ENCODE measurements at regions not wholly inside any gene's neighbourhood (a gene's known extent, or its start where the extent isn't known, plus 50 kb on each side); places are given as distances from the start of the nearest gene placed in this dataset.
"Not testable (repeated sequence)": the region's sequence is repeated elsewhere in the genome, so short reads cannot be mapped to it uniquely, and the experiment has no call there.

GRCh38 chr2:193276069-193276468 lies 1081.3 kb upstream of the TMEFF2 start:
- intact Hi-C loops (cut with DNase I) = no loop called here
- DNase-seq (ENCODE audit: low spot score) = no peak

GRCh38 chr2:193272011-193272410 lies 1077.3 kb upstream of the TMEFF2 start:
- DNase-seq (ENCODE audit: low spot score) = no peak
- intact Hi-C loops (cut with DNase I) = no loop called here

- intact Hi-C loops (cut with DNase I) = no loop called here
- no peak for DNase-seq (ENCODE audit: low spot score)
Measured at GRCh38 chr2:193270816-193271215, 1076.1 kb upstream of the TMEFF2 start.

GRCh38 chr2:193267496-193268002 lies 1072.8 kb upstream of the TMEFF2 start:
- intact Hi-C loops (cut with DNase I) = no loop called here
- no peak for DNase-seq (ENCODE audit: low spot score)

- intact Hi-C loops (cut with DNase I) = no loop called here
- DNase-seq (ENCODE audit: low spot score) = no peak
Measured at GRCh38 chr2:193253014-193253530, 1058.3 kb upstream of the TMEFF2 start.

- intact Hi-C loops (cut with DNase I) = no loop called here
- DNase-seq (ENCODE audit: low spot score) = no peak
Measured at GRCh38 chr2:193251909-193252308, 1057.2 kb upstream of the TMEFF2 start.

GRCh38 chr2:193250389-193250788 lies 1055.7 kb upstream of the TMEFF2 start:
- DNase-seq (ENCODE audit: low spot score) = no peak
- intact Hi-C loops (cut with DNase I) = no loop called here

- intact Hi-C loops (cut with DNase I) = no loop called here
Measured at GRCh38 chr2:193240752-193241151, 1046.0 kb upstream of the TMEFF2 start.

GRCh38 chr2:193231634-193232033 lies 1036.9 kb upstream of the TMEFF2 start:
- intact Hi-C loops (cut with DNase I) = no loop called here
- DNase-seq (ENCODE audit: low spot score) = no peak

More at GRCh38 chr2:193240752-193241151, 1046.0 kb upstream of the TMEFF2 start:
- DNase-seq (ENCODE audit: low spot score) = no peak

- no peak for DNase-seq (ENCODE audit: low spot score)
- intact Hi-C loops (cut with DNase I) = no loop called here
Measured at GRCh38 chr2:193228276-193228675, 1033.5 kb upstream of the TMEFF2 start.

- DNase-seq (ENCODE audit: low spot score) = no peak
- intact Hi-C loops (cut with DNase I) = no loop called here
Measured at GRCh38 chr2:193222454-193222853, 1027.7 kb upstream of the TMEFF2 start.

GRCh38 chr2:193219413-193219812 lies 1024.7 kb upstream of the TMEFF2 start:
- DNase-seq (ENCODE audit: low spot score) = no peak
- intact Hi-C loops (cut with DNase I) = no loop called here

GRCh38 chr2:193201583-193201982 lies 1006.9 kb upstream of the TMEFF2 start:
- intact Hi-C loops (cut with DNase I) = no loop called here
- no peak for DNase-seq (ENCODE audit: low spot score)

- intact Hi-C loops (cut with DNase I) = no loop called here
- no peak for DNase-seq (ENCODE audit: low spot score)
Measured at GRCh38 chr2:193199322-193199721, 1004.6 kb upstream of the TMEFF2 start.

- intact Hi-C loops (cut with DNase I) = no loop called here
Measured at GRCh38 chr2:193187816-193188215, 993.1 kb upstream of the TMEFF2 start.

GRCh38 chr2:193170981-193171380 lies 976.2 kb upstream of the TMEFF2 start:
- intact Hi-C loops (cut with DNase I); DNase-seq (ENCODE audit: low spot score): not testable (repeated sequence)

More at GRCh38 chr2:193187816-193188215, 993.1 kb upstream of the TMEFF2 start:
- no peak for DNase-seq (ENCODE audit: low spot score)

- DNase-seq (ENCODE audit: low spot score) = no peak
- intact Hi-C loops (cut with DNase I) = no loop called here
Measured at GRCh38 chr2:193156480-193156879, 961.7 kb upstream of the TMEFF2 start.

GRCh38 chr2:193154076-193154475 lies 959.3 kb upstream of the TMEFF2 start:
- DNase-seq (ENCODE audit: low spot score) = no peak
- intact Hi-C loops (cut with DNase I) = no loop called here

GRCh38 chr2:193153576-193153975 lies 958.8 kb upstream of the TMEFF2 start:
- intact Hi-C loops (cut with DNase I) = no loop called here
- DNase-seq (ENCODE audit: low spot score) = no peak

GRCh38 chr2:193142467-193142866 lies 947.7 kb upstream of the TMEFF2 start:
- DNase-seq (ENCODE audit: low spot score); intact Hi-C loops (cut with DNase I): not testable (repeated sequence)

GRCh38 chr2:193141998-193142397 lies 947.3 kb upstream of the TMEFF2 start:
- no peak for DNase-seq (ENCODE audit: low spot score)
- intact Hi-C loops (cut with DNase I) = no loop called here

GRCh38 chr2:193140895-193141294 lies 946.2 kb upstream of the TMEFF2 start:
- DNase-seq (ENCODE audit: low spot score); intact Hi-C loops (cut with DNase I): not testable (repeated sequence)
